ENCODE measurements at regions not wholly inside any gene's neighbourhood (a gene's known extent, or its start where the extent isn't known, plus 50 kb on each side); places are given as distances from the start of the nearest gene placed in this dataset.

- DNase-seq (ENCODE audit: low read depth) = no peak
These were observed 375.9 kb downstream of the RNF144B start for GRCh38 chr6:18763086-18763485.

GRCh38 chr6:18784794-18785193 is 397.6 kb downstream of the RNF144B start:
- no peak for DNase-seq (ENCODE audit: low read depth)

- no peak for DNase-seq (ENCODE audit: low read depth)
These were observed 398.8 kb downstream of the RNF144B start for GRCh38 chr6:18785810-18786490.

GRCh38 chr6:18792866-18793265 is 405.7 kb downstream of the RNF144B start:
- no peak for DNase-seq (ENCODE audit: low read depth)

GRCh38 chr6:18795726-18796125 is 408.6 kb downstream of the RNF144B start:
- DNase-seq (ENCODE audit: low read depth) = no peak

- DNase-seq (ENCODE audit: low read depth) = no peak
These were observed 433.6 kb downstream of the RNF144B start for GRCh38 chr6:18820725-18821124.

- DNase-seq (ENCODE audit: low read depth) = peak; percentile 32
These were observed 436.7 kb downstream of the RNF144B start for GRCh38 chr6:18823782-18824386.

- no peak for DNase-seq (ENCODE audit: low read depth)
These were observed 442.2 kb downstream of the RNF144B start for GRCh38 chr6:18829272-18829870.

- no peak for DNase-seq (ENCODE audit: low read depth)
These were observed 448.8 kb downstream of the RNF144B start for GRCh38 chr6:18835976-18836375.

GRCh38 chr6:18837013-18837412 is 449.9 kb downstream of the RNF144B start:
- DNase-seq (ENCODE audit: low read depth) = no peak

- no peak for DNase-seq (ENCODE audit: low read depth)
These were observed 455.4 kb downstream of the RNF144B start for GRCh38 chr6:18842534-18842933.

- DNase-seq (ENCODE audit: low read depth) = no peak
These were observed 458.7 kb downstream of the RNF144B start for GRCh38 chr6:18845896-18846295.

GRCh38 chr6:18846327-18846726 is 459.2 kb downstream of the RNF144B start:
- DNase-seq (ENCODE audit: low read depth) = no peak

- no peak for DNase-seq (ENCODE audit: low read depth)
These were observed 474.1 kb downstream of the RNF144B start for GRCh38 chr6:18861204-18861603.

- DNase-seq (ENCODE audit: low read depth) = no peak
These were observed 496.1 kb downstream of the RNF144B start for GRCh38 chr6:18883268-18883667.

- DNase-seq (ENCODE audit: low read depth) = no peak
These were observed 496.7 kb downstream of the RNF144B start for GRCh38 chr6:18883851-18884250.

- no peak for DNase-seq (ENCODE audit: low read depth)
These were observed 506.6 kb downstream of the RNF144B start for GRCh38 chr6:18893540-18894269.

- no peak for DNase-seq (ENCODE audit: low read depth)
These were observed 510.2 kb downstream of the RNF144B start for GRCh38 chr6:18897350-18897749.

- no peak for DNase-seq (ENCODE audit: low read depth)
These were observed 517.5 kb downstream of the RNF144B start for GRCh38 chr6:18904681-18905080.

GRCh38 chr6:18920701-18921100 is 533.6 kb downstream of the RNF144B start:
- no peak for DNase-seq (ENCODE audit: low read depth)

GRCh38 chr6:18931086-18931485 is 543.9 kb downstream of the RNF144B start:
- DNase-seq (ENCODE audit: low read depth) = no peak

GRCh38 chr6:18958146-18958545 is 571.0 kb downstream of the RNF144B start:
- no peak for DNase-seq (ENCODE audit: low read depth)

- DNase-seq (ENCODE audit: low read depth) = no peak
These were observed 574.4 kb downstream of the RNF144B start for GRCh38 chr6:18961566-18961965.
